Activated effector memory CD4-positive, alpha-beta T cell treated with anti-CD3 and anti-CD28 coated beads, Interleukin-2, amount 50 U/mL, for 16 hours (primary cell): ENCODE measurements at regions not wholly inside any gene's neighbourhood (a gene's known extent, or its start where the extent isn't known, plus 50 kb on each side); places are given as distances from the start of the nearest gene placed in this dataset.
A peak's percentile ranks its signal among the peaks of the same experiment; 100 is the strongest.

ENCODE experiments used
- DNase-seq: peaks from one replicate; pipeline ENCODE4 v3.0.0-alpha.2; 2020

- DNase-seq = no peak
Observed at GRCh38 chr5:135234666-135235401, 164.2 kb downstream of the MACROH2A1 start.

- peak; percentile 27 for DNase-seq
Observed at GRCh38 chr5:135234242-135234641, 164.8 kb downstream of the MACROH2A1 start.

- no peak for DNase-seq
Observed at GRCh38 chr5:135233477-135233876, 165.6 kb downstream of the MACROH2A1 start.

- no peak for DNase-seq
Observed at GRCh38 chr5:135232958-135233357, 166.1 kb downstream of the MACROH2A1 start.

- DNase-seq = no peak
Observed at GRCh38 chr5:135231289-135231688, 167.7 kb downstream of the MACROH2A1 start.

- DNase-seq = no peak
Observed at GRCh38 chr5:135230251-135230925, 168.6 kb downstream of the MACROH2A1 start.

- no peak for DNase-seq
Observed at GRCh38 chr5:135229679-135230132, 169.3 kb downstream of the MACROH2A1 start.

- no peak for DNase-seq
Observed at GRCh38 chr5:135229122-135229521, 169.9 kb downstream of the MACROH2A1 start.

- no peak for DNase-seq
Observed at GRCh38 chr5:135228222-135228621, 170.8 kb downstream of the MACROH2A1 start.

GRCh38 chr5:135227064-135228022 is 171.7 kb downstream of the MACROH2A1 start:
- no peak for DNase-seq

- peak; percentile 31 for DNase-seq
Observed at GRCh38 chr5:135225856-135226560, 173.0 kb downstream of the MACROH2A1 start.

- DNase-seq = peak; percentile 13
Observed at GRCh38 chr5:135223891-135224625, 175.0 kb downstream of the MACROH2A1 start.

GRCh38 chr5:135223404-135223803 is 175.6 kb downstream of the MACROH2A1 start:
- DNase-seq = peak; percentile 19

GRCh38 chr5:135222771-135223170 is 176.3 kb downstream of the MACROH2A1 start:
- DNase-seq = peak; percentile 39

GRCh38 chr5:135222171-135222681 is 176.8 kb downstream of the MACROH2A1 start:
- peak; percentile 54 for DNase-seq

GRCh38 chr5:135221696-135222095 is 177.3 kb downstream of the MACROH2A1 start:
- peak; percentile 51 for DNase-seq

- DNase-seq = peak; percentile 16
Observed at GRCh38 chr5:135221187-135221473, 177.9 kb downstream of the MACROH2A1 start.

- peak; percentile 28 for DNase-seq
Observed at GRCh38 chr5:135220394-135221186, 178.4 kb downstream of the MACROH2A1 start.

- peak; percentile 55 for DNase-seq
Observed at GRCh38 chr5:135219868-135220267, 179.2 kb downstream of the MACROH2A1 start.

- no peak for DNase-seq
Observed at GRCh38 chr5:135218790-135219568, 180.1 kb downstream of the MACROH2A1 start.
